ENCODE measurements at regions not wholly inside any gene's neighbourhood (a gene's known extent, or its start where the extent isn't known, plus 50 kb on each side); places are given as distances from the start of the nearest gene placed in this dataset.

- no peaks in the 10 kb centered on the region for H3K9me3 ChIP-seq
- no peak overlapping the region for H3K4me3 ChIP-seq
- no peak for DNase-seq (ENCODE audit: low spot score in 2 of 2)
These were observed 138.0 kb upstream of the SDK2 start for GRCh38 chr17:73782231-73782630.

GRCh38 chr17:73782641-73783381, 138.6 kb upstream of the SDK2 start:
- no peaks in the 10 kb centered on the region for H3K9me3 ChIP-seq
- no peak for DNase-seq (ENCODE audit: low spot score in 2 of 2)
- no peak overlapping the region for H3K27ac ChIP-seq
- no peaks in the 10 kb centered on the region for H3K4me1 ChIP-seq
- no peak overlapping the region for H3K4me3 ChIP-seq
- no peaks in the 10 kb centered on the region for H3K36me3 ChIP-seq
- peaks cover 0 to 67% of the 10 kb centered on the region in 2 donors for H3K27me3 ChIP-seq
- intact Hi-C loops (cut with DNase I; ENCODE audit: low total_unique reads): no loop called here
- no peak for TF ChIP-seq CTCF (IDR thresholded peaks at IDR 0.05)
- TF ChIP-seq POLR2AphosphoS5 (IDR thresholded peaks at IDR 0.05): no peak

More at GRCh38 chr17:73782231-73782630, 138.0 kb upstream of the SDK2 start:
- intact Hi-C loops (cut with DNase I; ENCODE audit: low total_unique reads): no loop called here
- H3K4me1 ChIP-seq: no peaks in the 10 kb centered on the region
- H3K27me3 ChIP-seq: peaks cover 0 to 63% of the 10 kb centered on the region in 2 donors
- no peaks in the 10 kb centered on the region for H3K36me3 ChIP-seq
- TF ChIP-seq POLR2AphosphoS5 (IDR thresholded peaks at IDR 0.05) (no peak), POLR2A (IDR thresholded peaks at IDR 0.05) (no peak), CTCF (IDR thresholded peaks at IDR 0.05) (no peak)
- no peak overlapping the region for H3K27ac ChIP-seq

GRCh38 chr17:73783382-73783766, 139.1 kb upstream of the SDK2 start:
- no peak for DNase-seq (ENCODE audit: low spot score in 2 of 2)
- H3K27me3 ChIP-seq: peaks cover 0 to 67% of the 10 kb centered on the region in 2 donors
- intact Hi-C loops (cut with DNase I; ENCODE audit: low total_unique reads): no loop called here
- H3K36me3 ChIP-seq: no peaks in the 10 kb centered on the region
- no peak overlapping the region for H3K4me3 ChIP-seq
- no peaks in the 10 kb centered on the region for H3K9me3 ChIP-seq
- H3K4me1 ChIP-seq: no peaks in the 10 kb centered on the region
- TF ChIP-seq POLR2A (IDR thresholded peaks at IDR 0.05) (no peak), POLR2AphosphoS5 (IDR thresholded peaks at IDR 0.05) (no peak), CTCF (IDR thresholded peaks at IDR 0.05) (no peak)
- no peak overlapping the region for H3K27ac ChIP-seq

- H3K27me3 ChIP-seq: peaks cover 0 to 67% of the 10 kb centered on the region in 2 donors
- peak in 1 of 2 donors; percentile 40 for DNase-seq (ENCODE audit: low spot score in 2 of 2)
- intact Hi-C loops (cut with DNase I; ENCODE audit: low total_unique reads): no loop called here
- H3K9me3 ChIP-seq: no peaks in the 10 kb centered on the region
- no peaks in the 10 kb centered on the region for H3K36me3 ChIP-seq
- H3K27ac ChIP-seq: no peak overlapping the region
- H3K4me3 ChIP-seq: no peak overlapping the region
- H3K4me1 ChIP-seq: no peaks in the 10 kb centered on the region
- no peak for TF ChIP-seq CTCF (IDR thresholded peaks at IDR 0.05)
- TF ChIP-seq POLR2A (IDR thresholded peaks at IDR 0.05): no peak
- TF ChIP-seq POLR2AphosphoS5 (IDR thresholded peaks at IDR 0.05): no peak
These were observed 139.8 kb upstream of the SDK2 start for GRCh38 chr17:73783945-73784603.

GRCh38 chr17:73785496-73785895, 141.3 kb upstream of the SDK2 start:
- no peak for TF ChIP-seq POLR2A (IDR thresholded peaks at IDR 0.05)
- no peak for TF ChIP-seq POLR2AphosphoS5 (IDR thresholded peaks at IDR 0.05)
- TF ChIP-seq CTCF (IDR thresholded peaks at IDR 0.05): no peak
- intact Hi-C loops (cut with DNase I; ENCODE audit: low total_unique reads): no loop called here
- DNase-seq (ENCODE audit: low spot score in 2 of 2): peak in 1 of 2 donors; percentile 25
- H3K36me3 ChIP-seq: no peaks in the 10 kb centered on the region
- H3K4me1 ChIP-seq: no peaks in the 10 kb centered on the region
- H3K27me3 ChIP-seq: peaks cover 0 to 60% of the 10 kb centered on the region in 2 donors
- no peak overlapping the region for H3K4me3 ChIP-seq
- H3K9me3 ChIP-seq: no peaks in the 10 kb centered on the region
- H3K27ac ChIP-seq: no peak overlapping the region

Data from breast epithelium (tissue), 4 donors.